ENCODE measurements at regions not wholly inside any gene's neighbourhood (a gene's known extent, or its start where the extent isn't known, plus 50 kb on each side); places are given as distances from the start of the nearest gene placed in this dataset.

DNA sequence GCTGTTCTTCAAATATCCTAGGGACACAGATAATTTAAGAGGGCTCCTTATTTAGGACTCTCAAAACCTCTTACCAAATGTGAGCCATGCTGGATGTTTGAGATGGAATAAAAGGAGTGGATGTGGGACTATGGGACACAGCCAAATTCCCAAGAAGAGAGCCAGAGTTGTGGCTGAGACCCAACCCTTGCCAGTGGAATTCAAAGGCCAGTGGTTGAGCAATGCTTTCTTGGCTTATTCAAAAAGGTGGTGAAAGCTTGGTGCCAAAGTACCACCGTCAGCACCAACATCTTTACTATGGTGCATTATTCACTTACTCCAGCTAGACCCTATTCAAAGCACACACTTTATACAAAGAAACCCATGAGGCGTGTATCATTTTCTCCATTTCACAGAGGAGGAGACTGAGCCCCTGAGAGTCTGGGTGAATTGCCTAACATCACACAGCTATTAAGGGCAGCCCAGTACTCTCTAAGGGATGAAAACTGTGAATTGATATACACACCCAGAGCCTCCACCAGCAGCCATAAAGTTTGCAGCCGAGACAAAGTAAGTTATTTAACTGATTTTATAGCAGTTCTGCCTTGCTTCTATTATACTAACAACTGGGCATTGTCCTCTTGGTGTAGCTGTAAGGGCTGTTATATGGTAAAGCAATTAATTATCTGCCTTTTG is 391.7 kb downstream of the ACTL7B start:
- ATAC-seq (peak in 1 of 8 donors; percentile 31), DNase-seq (no peak)
- H3K27me3 ChIP-seq, result no peaks in the 10 kb centered on the region
- no peaks in the 10 kb centered on the region for H3K36me3 ChIP-seq
- intact Hi-C loops (cut with DNase I), result no loop called here
- no peak overlapping the region for H3K4me3 ChIP-seq
- H3K4me1 ChIP-seq, result peaks cover 0 to 18% (median 0%) of the 10 kb centered on the region in 9 donors
- H3K27ac ChIP-seq, result no peak overlapping the region
- no peak for TF ChIP-seq CTCF (IDR thresholded peaks at IDR 0.05)
- WGBS, 2 donors, result 73 to 82% methylated on average over 3 of the region's 3 CpGs
- H3K9me3 ChIP-seq, result no peaks in the 10 kb centered on the region

- no peaks in the 10 kb centered on the region for H3K27me3 ChIP-seq
Observed at GRCh38 chr9:108456903-108457302, 398.9 kb downstream of the ACTL7B start.

GRCh38 chr9:108445431-108446071 is 410.2 kb downstream of the ACTL7B start:
- 90 to 94% methylated on average over 8 of the region's 8 CpGs for WGBS, 2 donors
- no peak overlapping the region for H3K27ac ChIP-seq
- peak in 1 of 8 donors; percentile 12 for ATAC-seq

More at GRCh38 chr9:108456903-108457302, 398.9 kb downstream of the ACTL7B start:
- no peaks in the 10 kb centered on the region for H3K4me1 ChIP-seq
- ATAC-seq (no peak), DNase-seq (no peak)
- no peaks in the 10 kb centered on the region for H3K36me3 ChIP-seq
- WGBS, 2 donors, result 86 to 97% methylated on average over 2 of the region's 2 CpGs
- TF ChIP-seq CTCF (IDR thresholded peaks at IDR 0.05), result no peak
- H3K4me3 ChIP-seq, result no peak overlapping the region
- H3K27ac ChIP-seq, result no peak overlapping the region
- intact Hi-C loops (cut with DNase I), result no loop called here
- H3K9me3 ChIP-seq, result no peaks in the 10 kb centered on the region

More at GRCh38 chr9:108445431-108446071, 410.2 kb downstream of the ACTL7B start:
- H3K36me3 ChIP-seq, result no peaks in the 10 kb centered on the region
- no peaks in the 10 kb centered on the region for H3K4me1 ChIP-seq
- no peaks in the 10 kb centered on the region for H3K27me3 ChIP-seq
- no peaks in the 10 kb centered on the region for H3K9me3 ChIP-seq
- no peak for TF ChIP-seq CTCF (IDR thresholded peaks at IDR 0.05)
- H3K4me3 ChIP-seq, result no peak overlapping the region
- intact Hi-C loops (cut with DNase I), result no loop called here
- no peak for DNase-seq

Measured in heart right ventricle (tissue), 16 donors.